ENCODE measurements at regions not wholly inside any gene's neighbourhood (a gene's known extent, or its start where the extent isn't known, plus 50 kb on each side); places are given as distances from the start of the nearest gene placed in this dataset.
A peak's percentile ranks its signal among the peaks of the same experiment; 100 is the strongest.
"Not testable (repeated sequence)": the region's sequence is repeated elsewhere in the genome, so short reads cannot be mapped to it uniquely, and the experiment has no call there.

DNA sequence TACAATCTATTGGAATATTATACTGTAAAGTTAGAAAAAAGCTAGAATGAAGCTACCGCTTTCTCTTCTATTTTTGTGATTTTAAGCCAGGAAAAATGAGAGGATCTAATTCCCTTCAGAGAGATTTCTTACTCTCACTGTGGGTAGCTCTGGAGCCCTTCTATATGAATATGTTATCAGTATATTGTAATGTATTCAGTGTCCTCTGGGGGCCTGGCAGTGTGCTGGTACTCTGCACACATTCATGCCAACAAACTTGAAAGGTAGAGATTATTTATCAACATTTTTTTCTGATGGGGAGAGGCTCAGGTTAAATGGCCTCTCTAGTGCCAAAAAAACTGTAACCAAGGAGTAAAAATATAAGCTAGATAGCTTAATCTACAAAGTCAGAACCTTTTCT lies 292.8 kb downstream of the TTC6 start:
- no peaks in the 10 kb centered on the region for H3K4me1 ChIP-seq (ENCODE audit: insufficient read depth, low read length, poor library complexity, severe bottlenecking)
- ChIA-PET POLR2A (no interaction called here), CTCF (ENCODE audit: unreplicated experiment) (no interaction called here)
- no peak overlapping the region for H2AFZ ChIP-seq (ENCODE audit: low read length)
- intact Hi-C loops (cut with micrococcal nuclease; ENCODE audit: unreplicated experiment): no loop called here
- H3K79me2 ChIP-seq (ENCODE audit: insufficient read depth, low read depth, low read length): no peaks in the 10 kb centered on the region
- TF ChIP-seq EZH2phosphoT487 (IDR thresholded peaks at IDR 0.05; ENCODE audit: borderline replicate concordance, low read depth, low read length): no peak
- TF ChIP-seq, protein P1, sequence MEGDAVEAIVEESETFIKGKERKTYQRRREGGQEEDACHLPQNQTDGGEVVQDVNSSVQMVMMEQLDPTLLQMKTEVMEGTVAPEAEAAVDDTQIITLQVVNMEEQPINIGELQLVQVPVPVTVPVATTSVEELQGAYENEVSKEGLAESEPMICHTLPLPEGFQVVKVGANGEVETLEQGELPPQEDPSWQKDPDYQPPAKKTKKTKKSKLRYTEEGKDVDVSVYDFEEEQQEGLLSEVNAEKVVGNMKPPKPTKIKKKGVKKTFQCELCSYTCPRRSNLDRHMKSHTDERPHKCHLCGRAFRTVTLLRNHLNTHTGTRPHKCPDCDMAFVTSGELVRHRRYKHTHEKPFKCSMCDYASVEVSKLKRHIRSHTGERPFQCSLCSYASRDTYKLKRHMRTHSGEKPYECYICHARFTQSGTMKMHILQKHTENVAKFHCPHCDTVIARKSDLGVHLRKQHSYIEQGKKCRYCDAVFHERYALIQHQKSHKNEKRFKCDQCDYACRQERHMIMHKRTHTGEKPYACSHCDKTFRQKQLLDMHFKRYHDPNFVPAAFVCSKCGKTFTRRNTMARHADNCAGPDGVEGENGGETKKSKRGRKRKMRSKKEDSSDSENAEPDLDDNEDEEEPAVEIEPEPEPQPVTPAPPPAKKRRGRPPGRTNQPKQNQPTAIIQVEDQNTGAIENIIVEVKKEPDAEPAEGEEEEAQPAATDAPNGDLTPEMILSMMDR (conservative IDR thresholded peaks at IDR 0.05; ENCODE audit: low read length): no peak
- DNase-seq (ENCODE audit: low spot score): no peak
- no peak overlapping the region for H3K4me3 ChIP-seq (ENCODE audit: low read depth, low read length, poor library complexity, severe bottlenecking)
- H3K9me2 ChIP-seq (ENCODE audit: insufficient read depth, low read length): no peaks in the 10 kb centered on the region
- H4K20me1 ChIP-seq (ENCODE audit: insufficient read depth, low read length): no peaks in the 10 kb centered on the region
- H3K9me3 ChIP-seq (ENCODE audit: low read length): no peaks in the 10 kb centered on the region
- H3K27ac ChIP-seq (ENCODE audit: low read depth, low read length, poor library complexity, severe bottlenecking): no peak overlapping the region
- BruUV-seq (replicated peaks): no TSS peak
- no peak overlapping the region for H3K4me2 ChIP-seq (ENCODE audit: low read length)
- no peaks in the 10 kb centered on the region for H3K36me3 ChIP-seq (ENCODE audit: insufficient read depth, low read length)

DNA sequence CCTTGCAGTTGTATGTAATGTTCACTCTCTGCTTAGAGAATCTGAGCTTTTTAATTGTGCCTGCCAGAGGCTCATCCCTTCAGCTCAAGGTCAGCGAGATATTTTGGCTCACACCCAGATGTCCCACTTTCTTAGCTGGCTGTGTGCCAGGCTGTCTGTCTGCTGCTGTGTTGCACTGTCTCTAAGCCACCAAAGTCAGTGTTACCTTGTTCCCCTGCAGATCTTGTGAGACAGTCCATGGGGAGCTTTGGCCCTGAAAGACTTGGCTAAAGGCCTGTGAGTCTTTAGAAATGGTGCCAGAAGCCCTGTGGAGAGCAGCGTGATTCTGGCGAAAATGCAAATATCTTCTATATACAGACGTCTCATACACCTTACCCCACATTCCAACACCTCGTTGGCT lies 293.7 kb downstream of the TTC6 start:
- Histone ChIP-seq H3K79me2 (ENCODE audit: insufficient read depth, low read depth, low read length) (no peaks in the 10 kb centered on the region), H4K20me1 (ENCODE audit: insufficient read depth, low read length) (no peaks in the 10 kb centered on the region), H3K4me3 (ENCODE audit: low read depth, low read length, poor library complexity, severe bottlenecking) (no peak overlapping the region), H3K27ac (ENCODE audit: low read depth, low read length, poor library complexity, severe bottlenecking) (no peak overlapping the region), H3K4me1 (ENCODE audit: insufficient read depth, low read length, poor library complexity, severe bottlenecking) (no peaks in the 10 kb centered on the region), H2AFZ (ENCODE audit: low read length) (no peak overlapping the region), H3K4me2 (ENCODE audit: low read length) (no peak overlapping the region), H3K9me3 (ENCODE audit: low read length) (no peaks in the 10 kb centered on the region), H3K36me3 (ENCODE audit: insufficient read depth, low read length) (no peaks in the 10 kb centered on the region), H3K9me2 (ENCODE audit: insufficient read depth, low read length) (no peaks in the 10 kb centered on the region)
- CTCF ChIA-PET (ENCODE audit: unreplicated experiment): no interaction called here
- BruUV-seq (replicated peaks): no TSS peak
- intact Hi-C loops (cut with micrococcal nuclease; ENCODE audit: unreplicated experiment): no loop called here
- DNase-seq (ENCODE audit: low spot score): no peak
- TF ChIP-seq, protein P1 (conservative IDR thresholded peaks at IDR 0.05; ENCODE audit: low read length): no peak
- no peak for TF ChIP-seq EZH2phosphoT487 (IDR thresholded peaks at IDR 0.05; ENCODE audit: borderline replicate concordance, low read depth, low read length)
- POLR2A ChIA-PET: no interaction called here

DNA sequence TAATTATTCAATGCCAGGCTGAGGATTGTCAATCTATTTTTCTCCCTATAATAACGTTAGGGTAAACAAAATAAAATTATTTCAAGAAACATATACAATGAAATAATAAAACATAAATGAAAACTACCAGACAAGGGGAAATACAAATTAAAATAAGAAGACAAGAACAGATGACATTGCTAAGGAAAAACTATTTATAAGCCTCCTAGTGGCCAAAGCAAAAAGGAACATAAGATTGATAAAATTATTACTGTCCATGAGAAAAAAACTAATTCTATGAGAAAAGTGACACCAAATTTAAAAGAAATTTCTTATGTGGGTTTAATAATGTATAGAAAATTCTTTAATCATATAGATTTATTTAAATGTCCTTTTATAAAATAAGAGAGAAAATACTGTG lies 294.7 kb downstream of the TTC6 start:
- H3K27ac ChIP-seq (ENCODE audit: low read depth, low read length, poor library complexity, severe bottlenecking): no peak overlapping the region
- H3K9me2 ChIP-seq (ENCODE audit: insufficient read depth, low read length): no peaks in the 10 kb centered on the region
- no peak for TF ChIP-seq EZH2phosphoT487 (IDR thresholded peaks at IDR 0.05; ENCODE audit: borderline replicate concordance, low read depth, low read length)
- TF ChIP-seq, protein P1 (conservative IDR thresholded peaks at IDR 0.05; ENCODE audit: low read length): peak; percentile 61; the same call in 1 of the 2 replicates
- H4K20me1 ChIP-seq (ENCODE audit: insufficient read depth, low read length): no peaks in the 10 kb centered on the region
- no peaks in the 10 kb centered on the region for H3K79me2 ChIP-seq (ENCODE audit: insufficient read depth, low read depth, low read length)
- H3K36me3 ChIP-seq (ENCODE audit: insufficient read depth, low read length): no peaks in the 10 kb centered on the region
- no peak for DNase-seq (ENCODE audit: low spot score)
- intact Hi-C loops (cut with micrococcal nuclease; ENCODE audit: unreplicated experiment): no loop called here
- ChIA-PET POLR2A (interaction anchor here (0.6 kb wide), 1 partner anchor 138 kb away, joined by 4 read pairs; no protein-coding TSS in a partner anchor), CTCF (ENCODE audit: unreplicated experiment) (no interaction called here)
- H3K4me3 ChIP-seq (ENCODE audit: low read depth, low read length, poor library complexity, severe bottlenecking): no peak overlapping the region
- no peak overlapping the region for H3K4me2 ChIP-seq (ENCODE audit: low read length)
- H3K4me1 ChIP-seq (ENCODE audit: insufficient read depth, low read length, poor library complexity, severe bottlenecking): no peaks in the 10 kb centered on the region
- no peak overlapping the region for H2AFZ ChIP-seq (ENCODE audit: low read length)
- no peaks in the 10 kb centered on the region for H3K9me3 ChIP-seq (ENCODE audit: low read length)
- BruUV-seq (replicated peaks): no TSS peak

DNA sequence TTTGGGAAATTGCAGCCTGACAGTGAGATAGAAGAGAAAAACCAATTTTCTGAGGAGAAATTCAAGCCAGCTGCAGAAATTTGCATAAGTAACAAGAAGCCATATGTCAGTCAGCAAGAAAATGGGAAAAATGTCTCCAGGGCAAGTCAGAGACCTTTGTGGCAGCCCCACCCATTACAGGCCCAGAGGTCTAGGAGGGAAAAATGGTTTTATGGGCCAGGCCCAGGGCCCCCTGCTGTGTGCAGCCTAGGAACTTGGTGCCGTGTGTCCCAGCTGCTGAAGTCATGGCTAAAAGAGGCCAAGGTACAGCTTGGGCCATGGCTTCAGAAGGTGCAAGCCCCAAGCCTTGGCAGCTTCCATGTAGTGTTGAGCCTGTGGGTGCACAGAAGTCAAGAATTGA lies 296.1 kb downstream of the TTC6 start:
- H3K9me3 ChIP-seq (ENCODE audit: low read length); intact Hi-C loops (cut with micrococcal nuclease; ENCODE audit: unreplicated experiment); DNase-seq (ENCODE audit: low spot score); H3K4me1 ChIP-seq (ENCODE audit: insufficient read depth, low read length, poor library complexity, severe bottlenecking); H3K4me2 ChIP-seq (ENCODE audit: low read length); H3K79me2 ChIP-seq (ENCODE audit: insufficient read depth, low read depth, low read length); H4K20me1 ChIP-seq (ENCODE audit: insufficient read depth, low read length); H2AFZ ChIP-seq (ENCODE audit: low read length); POLR2A ChIA-PET; BruUV-seq (replicated peaks); H3K36me3 ChIP-seq (ENCODE audit: insufficient read depth, low read length); H3K27ac ChIP-seq (ENCODE audit: low read depth, low read length, poor library complexity, severe bottlenecking); H3K4me3 ChIP-seq (ENCODE audit: low read depth, low read length, poor library complexity, severe bottlenecking); H3K9me2 ChIP-seq (ENCODE audit: insufficient read depth, low read length); CTCF ChIA-PET (ENCODE audit: unreplicated experiment): not testable (repeated sequence)
